B cell (primary cell): ENCODE measurements at regions not wholly inside any gene's neighbourhood (a gene's known extent, or its start where the extent isn't known, plus 50 kb on each side); places are given as distances from the start of the nearest gene placed in this dataset.

Source experiments
- ATAC-seq: fragments of 200-7000 bp; cut with Tn5 transposase; one replicate; pipeline ENCODE4 v1.10.0; 2021; ENCODE audit warnings: low read depth, mild to moderate bottlenecking, moderate number of reproducible peaks, moderate library complexity
- CTCF ChIA-PET: fragments of 350-600 bp; sonication (Branson Sonifier 250); formaldehyde crosslinking; loops from one replicate; lab custom pipeline; 2021; ENCODE audit warnings: antibody characterized with exemption, inconsistent platforms; lab: Charles Lee
- POLR2A ChIA-PET: fragments of 350-600 bp; sonication (Branson Sonifier 250); formaldehyde crosslinking; loops from one replicate; lab custom pipeline; 2021; ENCODE audit warnings: antibody characterized with exemption; lab: Charles Lee
- DNase-seq: peaks from one replicate; pipeline ENCODE4 v3.0.0; 2013
- H2AFZ ChIP-seq: 2 replicates; pipeline ENCODE4 v1.6.1; 2012; ENCODE audit warnings: mild to moderate bottlenecking, low read depth, low read length; ENCODE audit not compliant: insufficient read depth, poor library complexity, severe bottlenecking
- H3K27ac ChIP-seq, 2 donors: 1 replicate in 1 of 2; 2 replicates in 1 of 2; pipeline ENCODE4 v1.5.1; 2012 to 2013; ENCODE audit warnings: low read length in 2 of 2, mild to moderate bottlenecking in 2 of 2, moderate library complexity in 1 of 2
- H3K27me3 ChIP-seq, 4 experiments: fragments of 200-600 bp in 1 of 4; sonication (generic) in 1 of 4; replicated peaks in 1 of 4; 1 replicate in 2 of 4; 2 replicates in 2 of 4; pipeline versions ENCODE4 v1.6.1 to v1.7.0; 2013 to 2016; ENCODE audit warnings: low read length in 3 of 4, mild to moderate bottlenecking in 2 of 4, mixed read lengths in 1 of 4, moderate library complexity in 1 of 4; ENCODE audit not compliant: insufficient read depth in 4 of 4, control insufficient read depth in 3 of 4; ENCODE audit errors: control extremely low read depth in 1 of 4
- H3K36me3 ChIP-seq, 2 experiments: replicated peaks in 1 of 2; 1 replicate in 1 of 2; 2 replicates in 1 of 2; pipeline versions ENCODE4 v1.6.1 to v1.7.1; 2013; ENCODE audit warnings: low read length in 1 of 2; ENCODE audit not compliant: insufficient read depth in 2 of 2, control insufficient read depth in 1 of 2; ENCODE audit errors: control extremely low read depth in 1 of 2, extremely low read depth in 1 of 2
- H3K4me1 ChIP-seq, 2 donors: fragments of 200-600 bp in 1 of 2; sonication (generic) in 1 of 2; 1 replicate in 1 of 2; 2 replicates in 1 of 2; pipeline versions ENCODE4 v1.5.1 to v1.6.1; 2013 to 2017; ENCODE audit warnings: low read length in 2 of 2; ENCODE audit not compliant: control insufficient read depth in 2 of 2, insufficient read depth in 2 of 2
- H3K4me2 ChIP-seq: replicated peaks from 2 replicates; pipeline ENCODE3; 2012; ENCODE audit warnings: mild to moderate bottlenecking, low read depth, low read length; ENCODE audit not compliant: poor library complexity, severe bottlenecking
- H3K4me3 ChIP-seq, 5 experiments: fragments of 200-600 bp in 1 of 5; sonication (generic) in 1 of 5; 1 replicate in 3 of 5; 2 replicates in 2 of 5; pipeline versions ENCODE4 v1.5.1 to v1.7.0; 2011 to 2016; ENCODE audit warnings: low read length in 4 of 5, mild to moderate bottlenecking in 4 of 5, low read depth in 2 of 5, control low read depth in 1 of 5, moderate library complexity in 1 of 5; ENCODE audit not compliant: insufficient read depth in 1 of 5; ENCODE audit errors: control extremely low read depth in 1 of 5, extremely low read depth in 1 of 5
- H3K79me2 ChIP-seq: fragments of 200-600 bp; sonication (generic); one replicate; pipeline ENCODE4 v1.6.0; 2016; ENCODE audit warnings: low read length; ENCODE audit not compliant: control insufficient read depth, insufficient read depth
- H3K9ac ChIP-seq: fragments of 200-600 bp; sonication (generic); 2 replicates; pipeline ENCODE4 v1.6.1; 2017; ENCODE audit warnings: mild to moderate bottlenecking, low read length, moderate library complexity
- H3K9me3 ChIP-seq, 3 donors: one replicate each; pipeline versions ENCODE4 v1.6.1 to v1.7.1; 2013; ENCODE audit warnings: low read length in 2 of 3; ENCODE audit not compliant: control insufficient read depth in 2 of 3, insufficient read depth in 1 of 3; ENCODE audit errors: control extremely low read depth in 1 of 3
- H4K20me1 ChIP-seq: 2 replicates; pipeline ENCODE4 v1.6.0; 2012; ENCODE audit warnings: mild to moderate bottlenecking, low read length; ENCODE audit not compliant: insufficient read depth, control insufficient read depth, poor library complexity, severe bottlenecking
- H3K27ac Mint-ChIP-seq: one replicate; pipeline ENCODE4 v1.8.0; 2021; ENCODE audit warnings: mixed read lengths
- H3K27me3 Mint-ChIP-seq: one replicate; pipeline ENCODE4 v1.8.0; 2021; ENCODE audit warnings: mixed read lengths
- H3K4me1 Mint-ChIP-seq: one replicate; pipeline ENCODE4 v1.8.0; 2021; ENCODE audit warnings: mixed read lengths
- H3K4me3 Mint-ChIP-seq: one replicate; pipeline ENCODE4 v1.8.0; 2021; ENCODE audit warnings: mixed read lengths
- H3K9me3 Mint-ChIP-seq: one replicate; pipeline ENCODE4 v1.8.0; 2022; ENCODE audit warnings: mixed read lengths; ENCODE audit not compliant: insufficient read depth
- EZH2 ChIP-seq: IDR thresholded peaks from 2 replicates; pipeline ENCODE4 v1.6.1; 2012; ENCODE audit warnings: borderline replicate concordance, low read depth, mild to moderate bottlenecking, moderate library complexity, low read length; ENCODE audit not compliant: insufficient read depth, poor library complexity, severe bottlenecking
- WGBS: methylation state at CpG from one replicate; pipeline ENCODE4 v1.1.5; 2013; ENCODE audit warnings: missing lambda C conversion rate; ENCODE audit not compliant: insufficient coverage; 5-methylcytosine and 5-hydroxymethylcytosine counted together
- intact Hi-C: fragments of 100-400 bp; cut with micrococcal nuclease; formaldehyde crosslinking; loops from one replicate; pipeline ENCODE4 v1.10.0; 2022
- TF ChIP-seq, protein P1 (sequence below): fragments of 200-600 bp; IDR thresholded peaks from one replicate; pipeline ENCODE4 v1.8.0; 2022; ENCODE audit warnings: antibody characterized with exemption, mild to moderate bottlenecking

DNA sequence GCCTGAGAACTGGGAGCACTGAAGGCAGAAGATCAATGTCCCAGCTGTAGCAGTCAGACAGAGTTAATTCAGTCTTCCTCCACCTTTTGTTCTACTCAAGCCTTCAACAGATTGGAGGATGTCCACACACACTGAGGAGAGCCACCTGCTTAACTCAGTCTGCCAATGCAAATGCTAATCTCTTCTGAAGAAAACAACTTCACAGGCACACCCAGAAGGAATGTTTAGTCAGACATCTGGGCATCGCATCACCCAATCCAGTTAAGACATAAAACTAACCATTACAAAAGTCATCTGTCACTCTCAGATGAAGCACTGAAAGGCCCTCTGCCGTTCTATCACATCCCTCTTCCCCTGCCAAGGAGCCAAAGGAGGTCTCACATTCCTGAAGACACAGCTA, 173.7 kb downstream of the CENPC start:
- H3K9ac ChIP-seq, result no peak overlapping the region
- H3K27me3 ChIP-seq, result peaks cover 0 to 4% (median 2%) of the 10 kb centered on the region in 4 experiments
- Mint-ChIP-seq H3K4me1 (no peaks in the 10 kb centered on the region), H3K27ac (no peak overlapping the region), H3K4me3 (no peak overlapping the region), H3K27me3 (peaks cover 4% of the 10 kb centered on the region), H3K9me3 (no peaks in the 10 kb centered on the region)
- DNase-seq (no peak), ATAC-seq (no peak)
- WGBS, result 89% methylated on average over 2 of the region's 2 CpGs
- no peak overlapping the region for H3K4me3 ChIP-seq
- no peaks in the 10 kb centered on the region for H3K9me3 ChIP-seq
- H3K79me2 ChIP-seq, result no peaks in the 10 kb centered on the region
- no peaks in the 10 kb centered on the region for H3K4me1 ChIP-seq
- no peak overlapping the region for H2AFZ ChIP-seq
- TF ChIP-seq, protein P1, sequence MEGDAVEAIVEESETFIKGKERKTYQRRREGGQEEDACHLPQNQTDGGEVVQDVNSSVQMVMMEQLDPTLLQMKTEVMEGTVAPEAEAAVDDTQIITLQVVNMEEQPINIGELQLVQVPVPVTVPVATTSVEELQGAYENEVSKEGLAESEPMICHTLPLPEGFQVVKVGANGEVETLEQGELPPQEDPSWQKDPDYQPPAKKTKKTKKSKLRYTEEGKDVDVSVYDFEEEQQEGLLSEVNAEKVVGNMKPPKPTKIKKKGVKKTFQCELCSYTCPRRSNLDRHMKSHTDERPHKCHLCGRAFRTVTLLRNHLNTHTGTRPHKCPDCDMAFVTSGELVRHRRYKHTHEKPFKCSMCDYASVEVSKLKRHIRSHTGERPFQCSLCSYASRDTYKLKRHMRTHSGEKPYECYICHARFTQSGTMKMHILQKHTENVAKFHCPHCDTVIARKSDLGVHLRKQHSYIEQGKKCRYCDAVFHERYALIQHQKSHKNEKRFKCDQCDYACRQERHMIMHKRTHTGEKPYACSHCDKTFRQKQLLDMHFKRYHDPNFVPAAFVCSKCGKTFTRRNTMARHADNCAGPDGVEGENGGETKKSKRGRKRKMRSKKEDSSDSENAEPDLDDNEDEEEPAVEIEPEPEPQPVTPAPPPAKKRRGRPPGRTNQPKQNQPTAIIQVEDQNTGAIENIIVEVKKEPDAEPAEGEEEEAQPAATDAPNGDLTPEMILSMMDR, result no peak
- TF ChIP-seq EZH2, result no peak
- no peaks in the 10 kb centered on the region for H4K20me1 ChIP-seq
- ChIA-PET CTCF (no interaction called here), POLR2A (no interaction called here)
- no peak overlapping the region for H3K27ac ChIP-seq
- no peaks in the 10 kb centered on the region for H3K36me3 ChIP-seq
- intact Hi-C loops, result no loop called here
- H3K4me2 ChIP-seq, result no peak overlapping the region

DNA sequence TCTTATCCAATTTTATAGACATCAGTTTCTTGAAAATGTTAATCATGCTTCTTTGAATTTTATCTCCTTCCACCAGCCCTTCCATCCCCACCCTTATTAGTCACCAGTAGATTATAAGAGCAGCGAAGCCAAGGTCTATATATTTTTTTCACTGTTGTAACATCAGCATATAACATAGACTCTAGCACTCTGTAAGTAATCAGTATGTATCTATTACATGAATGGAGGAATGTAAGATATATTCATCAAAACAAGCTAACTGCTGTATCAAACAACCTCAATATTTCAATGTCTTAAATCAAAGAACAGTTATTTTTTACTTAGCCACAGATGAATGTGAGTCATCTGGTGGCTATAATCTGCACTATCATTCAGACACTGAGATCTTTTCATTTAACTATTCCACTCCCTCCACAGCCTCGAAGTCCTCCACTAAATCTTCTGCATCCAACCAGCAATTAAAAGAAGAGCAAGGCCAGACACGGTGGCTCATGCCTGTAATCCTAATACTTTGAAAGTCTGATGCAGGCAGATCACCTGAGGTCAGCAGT, 178.9 kb downstream of the CENPC start:
- no peaks in the 10 kb centered on the region for H3K4me1 Mint-ChIP-seq
- POLR2A ChIA-PET, result no interaction called here
- H3K9me3 Mint-ChIP-seq, result peaks cover 1% of the 10 kb centered on the region
- H4K20me1 ChIP-seq, result no peaks in the 10 kb centered on the region
- intact Hi-C loops, result no loop called here
- no peak overlapping the region for H3K27ac ChIP-seq
- WGBS, result 95% methylated on average over 2 of the region's 3 CpGs
- no peak overlapping the region for H3K27ac Mint-ChIP-seq
- no peak overlapping the region for H3K4me3 Mint-ChIP-seq
- peaks cover 0 to 4% (median 0%) of the 10 kb centered on the region in 3 donors for H3K9me3 ChIP-seq
- no peak overlapping the region for H3K4me2 ChIP-seq
- no peaks in the 10 kb centered on the region for H3K79me2 ChIP-seq
- CTCF ChIA-PET, result no interaction called here
- no peak overlapping the region for H2AFZ ChIP-seq
- no peak overlapping the region for H3K9ac ChIP-seq
- no peak overlapping the region for H3K4me3 ChIP-seq
- no peaks in the 10 kb centered on the region for H3K27me3 ChIP-seq
- H3K36me3 ChIP-seq, result no peaks in the 10 kb centered on the region
- H3K4me1 ChIP-seq, result no peaks in the 10 kb centered on the region
- H3K27me3 Mint-ChIP-seq, result peaks cover 17% of the 10 kb centered on the region
- no peak for TF ChIP-seq EZH2
- TF ChIP-seq, protein P1, result no peak
- DNase-seq (no peak), ATAC-seq (no peak)
